ENCODE measurements at regions not wholly inside any gene's neighbourhood (a gene's known extent, or its start where the extent isn't known, plus 50 kb on each side); places are given as distances from the start of the nearest gene placed in this dataset.

GRCh38 chr10:80871083-80871482, 333.4 kb downstream of the SH2D4B start:
- TF ChIP-seq CTCF (IDR thresholded peaks at IDR 0.05): no peak
- no peak for TF ChIP-seq TAF1 (IDR thresholded peaks at IDR 0.05; ENCODE audit: borderline replicate concordance, low read depth, low read length)
- no peak for TF ChIP-seq YY1 (IDR thresholded peaks at IDR 0.05; ENCODE audit: low read depth)
- TF ChIP-seq, protein P1, sequence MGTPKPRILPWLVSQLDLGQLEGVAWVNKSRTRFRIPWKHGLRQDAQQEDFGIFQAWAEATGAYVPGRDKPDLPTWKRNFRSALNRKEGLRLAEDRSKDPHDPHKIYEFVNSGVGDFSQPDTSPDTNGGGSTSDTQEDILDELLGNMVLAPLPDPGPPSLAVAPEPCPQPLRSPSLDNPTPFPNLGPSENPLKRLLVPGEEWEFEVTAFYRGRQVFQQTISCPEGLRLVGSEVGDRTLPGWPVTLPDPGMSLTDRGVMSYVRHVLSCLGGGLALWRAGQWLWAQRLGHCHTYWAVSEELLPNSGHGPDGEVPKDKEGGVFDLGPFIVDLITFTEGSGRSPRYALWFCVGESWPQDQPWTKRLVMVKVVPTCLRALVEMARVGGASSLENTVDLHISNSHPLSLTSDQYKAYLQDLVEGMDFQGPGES (IDR thresholded peaks at IDR 0.05; ENCODE audit: low read depth, low read length): no peak
- TF ChIP-seq FOXM1 (IDR thresholded peaks at IDR 0.05; ENCODE audit: low read depth): no peak
- TF ChIP-seq, protein P2, sequence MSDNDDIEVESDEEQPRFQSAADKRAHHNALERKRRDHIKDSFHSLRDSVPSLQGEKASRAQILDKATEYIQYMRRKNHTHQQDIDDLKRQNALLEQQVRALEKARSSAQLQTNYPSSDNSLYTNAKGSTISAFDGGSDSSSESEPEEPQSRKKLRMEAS (IDR thresholded peaks at IDR 0.05; ENCODE audit: low read depth): no peak
